A549 (cell line): ENCODE measurements at regions not wholly inside any gene's neighbourhood (a gene's known extent, or its start where the extent isn't known, plus 50 kb on each side); places are given as distances from the start of the nearest gene placed in this dataset.
A peak's percentile ranks its signal among the peaks of the same experiment; 100 is the strongest.

ENCODE experiments used
- ATAC-seq, 2 experiments: fragments of 200-7000 bp in 1 of 2; fragments of >200 bp in 1 of 2; cut with Nextera tagmentation in 1 of 2; cut with Tn5 transposase in 1 of 2; 3 replicates each; pipeline versions ENCODE4 v1.8.0 to v1.9.1; 2018 to 2020; ENCODE audit warnings: mild to moderate bottlenecking in 1 of 2, moderate library complexity in 1 of 2
- CTCF ChIA-PET: fragments of 300-600 bp; sonication (Branson Sonifier 250); formaldehyde crosslinking; extraction: SDS; loops from one replicate; lab custom pipeline; 2021; ENCODE audit warnings: antibody characterized with exemption, inconsistent platforms; lab: Yijun Ruan, JAX
- POLR2A ChIA-PET: fragments of 350-600 bp; formaldehyde crosslinking; extraction: SDS; loops from one replicate; lab custom pipeline; 2021; ENCODE audit warnings: antibody characterized with exemption, inconsistent platforms; lab: Yijun Ruan, JAX
- DNase-seq, 2 experiments: peaks; one replicate each; pipeline versions ENCODE4 v3.0.0 to v3.0.0-alpha.2; 2011 to 2016; ENCODE audit warnings: low read depth in 1 of 2, low spot score in 1 of 2
- FAIRE-seq: peaks from 2 replicates; lab custom pipeline; 2011; peaks lifted over from hg19 to GRCh38; lab: Jason Lieb, UNC
- H3K27ac ChIP-seq, 2 experiments: fragments of >200 bp; sonication (Bioruptor Twin); formaldehyde crosslinking; 3 replicates each; pipeline ENCODE4 v1.5.1; 2016 to 2017
- H3K4me1 ChIP-seq: fragments of >200 bp; sonication (Bioruptor Twin); formaldehyde crosslinking; 3 replicates; pipeline ENCODE4 v1.6.1; 2016
- H3K4me2 ChIP-seq: fragments of >200 bp; sonication (Bioruptor Twin); formaldehyde crosslinking; 3 replicates; pipeline ENCODE4 v1.6.1; 2016
- H3K4me3 ChIP-seq: fragments of >200 bp; sonication (Bioruptor Twin); formaldehyde crosslinking; 3 replicates; pipeline ENCODE4 v1.5.1; 2016
- H3K9me3 ChIP-seq: fragments of >200 bp; sonication (Bioruptor Twin); formaldehyde crosslinking; 3 replicates; pipeline ENCODE4 v1.6.1; 2016
- CEBPB ChIP-seq, 2 experiments: fragments of >200 bp in 1 of 2; sonication (Bioruptor Twin) in 1 of 2; formaldehyde crosslinking in 1 of 2; IDR thresholded peaks; 2 replicates each; pipeline ENCODE4 v1.6.1; 2012 to 2016
- CHD2 ChIP-seq: fragments of 150-350 bp; IDR thresholded peaks from 2 replicates; pipeline ENCODE4 v1.6.1; 2014; ENCODE audit warnings: low read length; ENCODE audit not compliant: partially characterized antibody
- EHF ChIP-seq: fragments of 250-450 bp; sonication (Bioruptor Pico); IDR thresholded peaks from 2 replicates; pipeline ENCODE4 v1.5.0; 2020; ENCODE audit warnings: mild to moderate bottlenecking
- EP300 ChIP-seq, 2 experiments: fragments of >200 bp; sonication (Bioruptor Twin); formaldehyde crosslinking; IDR thresholded peaks; 2 replicates in 1 of 2; 3 replicates in 1 of 2; pipeline ENCODE4 v1.6.1; 2016 to 2017
- ESRRA ChIP-seq: fragments of 150-350 bp; IDR thresholded peaks from 2 replicates; pipeline ENCODE4 v1.6.1; 2014; ENCODE audit warnings: mild to moderate bottlenecking, low read length, borderline replicate concordance
- HEYL ChIP-seq: fragments of 250-450 bp; sonication (Bioruptor Pico); IDR thresholded peaks from 2 replicates; pipeline ENCODE4 v1.8.0; 2021; ENCODE audit warnings: mild to moderate bottlenecking, moderate library complexity
- HOXA7 ChIP-seq: fragments of 250-450 bp; sonication (Bioruptor Pico); IDR thresholded peaks from 2 replicates; pipeline ENCODE4 v1.5.0; 2020; ENCODE audit warnings: mild to moderate bottlenecking, moderate library complexity
- HOXB13 ChIP-seq: fragments of 250-450 bp; sonication (Bioruptor Pico); IDR thresholded peaks from 2 replicates; pipeline ENCODE4 v1.5.0; 2020; ENCODE audit warnings: low read depth, mild to moderate bottlenecking, moderate library complexity
- MYC ChIP-seq: IDR thresholded peaks from 2 replicates; pipeline ENCODE4 v1.6.1; 2012; ENCODE audit warnings: mild to moderate bottlenecking, inconsistent platforms, low read length, improper control_type of control experiment, borderline replicate concordance
- NR3C1 ChIP-seq: fragments of >200 bp; sonication (Bioruptor Twin); formaldehyde crosslinking; IDR thresholded peaks from 3 replicates; pipeline ENCODE4 v1.6.1; 2017
- RNF2 ChIP-seq: fragments of 200-600 bp; sonication (generic); IDR thresholded peaks from 2 replicates; pipeline ENCODE4 v1.6.1; 2016; ENCODE audit warnings: low read depth, mild to moderate bottlenecking, antibody characterized with exemption, moderate library complexity, borderline replicate concordance
- SREBF2 ChIP-seq: fragments of 450-650 bp; IDR thresholded peaks from 2 replicates; pipeline ENCODE4 v1.6.1; 2014; ENCODE audit warnings: mild to moderate bottlenecking, moderate library complexity
- ZNF302 ChIP-seq: fragments of 250-450 bp; sonication (Bioruptor Pico); IDR thresholded peaks from 2 replicates; pipeline ENCODE4 v1.9.0; 2021; ENCODE audit warnings: inconsistent platforms, mild to moderate bottlenecking, moderate library complexity
- WGBS: methylation state at CpG from one replicate; pipeline ENCODE4 v1.1.6; 2017; ENCODE audit errors: missing lambda C conversion rate; 5-methylcytosine and 5-hydroxymethylcytosine counted together
- TF ChIP-seq, protein P1 (sequence below): fragments of >200 bp; sonication (Bioruptor Twin); formaldehyde crosslinking; IDR thresholded peaks from 3 replicates; pipeline ENCODE4 v1.5.1; 2016
- TF ChIP-seq, protein P2 (sequence below): fragments of >200 bp; sonication (Bioruptor Twin); formaldehyde crosslinking; IDR thresholded peaks from 3 replicates; pipeline ENCODE4 v1.6.1; 2016
- TF ChIP-seq, protein P3 (sequence below): fragments of 150-350 bp; IDR thresholded peaks from 2 replicates; pipeline ENCODE4 v1.6.1; 2014; ENCODE audit warnings: low read depth, mild to moderate bottlenecking, low read length
- TF ChIP-seq, protein P4 (sequence below): fragments of 250-450 bp; sonication (Bioruptor Pico); IDR thresholded peaks from 2 replicates; pipeline ENCODE4 v1.5.0; 2020; ENCODE audit warnings: low read depth, mild to moderate bottlenecking, moderate library complexity
- TF ChIP-seq, protein P5 (sequence below): fragments of 200-600 bp; sonication (generic); IDR thresholded peaks from 2 replicates; pipeline ENCODE4 v1.6.1; 2016; ENCODE audit warnings: antibody characterized with exemption, mild to moderate bottlenecking, moderate library complexity

DNA sequence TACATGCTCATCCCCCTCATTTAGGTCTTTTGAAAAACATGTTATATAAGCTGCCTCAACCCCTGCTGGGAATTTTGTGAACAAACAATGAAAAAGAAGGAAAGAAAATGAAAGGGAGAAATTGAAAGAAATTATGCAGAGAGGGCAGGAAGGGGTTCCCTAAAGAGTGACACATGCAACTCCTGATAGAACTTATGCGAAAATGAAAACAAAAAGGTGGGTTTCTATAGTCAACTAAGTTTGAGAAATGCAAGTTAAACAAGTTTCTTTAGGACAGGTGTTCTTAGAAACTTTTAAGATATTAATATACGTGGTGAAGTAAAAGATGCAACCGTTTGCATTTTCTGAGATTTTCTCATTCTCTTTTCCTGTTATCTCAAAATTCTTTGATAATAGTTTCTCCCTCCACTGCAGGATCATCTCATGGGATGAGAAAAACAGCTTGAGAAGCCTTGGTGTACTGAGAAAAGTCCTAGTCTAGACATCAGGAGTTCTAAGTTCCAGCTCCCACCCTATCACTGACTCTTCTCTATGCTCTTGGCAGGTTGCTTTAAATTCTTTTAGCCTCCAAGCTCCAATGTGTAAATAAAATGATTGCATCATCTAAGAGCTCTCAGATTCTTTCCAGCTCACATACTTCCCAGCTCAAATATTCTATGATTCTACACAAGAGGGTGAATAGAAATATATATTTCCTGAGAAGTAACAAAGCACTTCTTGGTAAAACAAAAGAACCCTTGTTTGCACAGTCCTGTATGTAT lies 109.2 kb downstream of the FAM76B start:
- POLR2A ChIA-PET = no interaction called here
- FAIRE-seq = no peak

DNA sequence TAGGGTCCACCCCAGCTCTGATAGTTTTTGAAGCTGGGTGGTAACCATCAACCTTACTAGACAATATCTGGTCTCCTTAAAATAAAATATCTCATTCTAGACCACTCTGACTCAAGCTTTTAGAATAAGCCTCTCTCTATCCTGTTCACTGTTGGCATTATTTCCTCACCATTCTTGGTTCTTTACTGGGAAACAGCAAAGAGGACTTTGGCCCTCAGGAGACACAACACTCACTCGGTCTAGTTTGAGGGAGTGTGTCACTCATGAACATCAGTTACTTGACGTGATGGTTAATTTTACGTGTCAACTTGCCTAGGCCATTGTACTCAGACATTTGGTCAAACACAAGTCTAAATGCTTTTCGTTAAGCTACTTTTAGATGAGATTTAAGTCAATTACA lies 110.6 kb downstream of the FAM76B start:
- H3K9me3 ChIP-seq = no peaks in the 10 kb centered on the region
- no peak overlapping the region for H3K4me3 ChIP-seq
- ChIA-PET POLR2A (no interaction called here), CTCF (no interaction called here)
- peaks cover 15% of the 10 kb centered on the region; the same call in 2 of the 3 replicates for H3K4me1 ChIP-seq
- TF ChIP-seq ESRRA (no peak), HOXB13 (CRISPR knock-in tag) (no peak), CEBPB (IDR thresholded peaks at IDR 0.05) (no peak), CHD2 (no peak), EHF (no peak), NR3C1 (no peak), HEYL (CRISPR knock-in tag) (no peak), HOXA7 (CRISPR knock-in tag) (no peak), EP300 (IDR thresholded peaks at IDR 0.05) (no peak)
- TF ChIP-seq, protein P1, sequence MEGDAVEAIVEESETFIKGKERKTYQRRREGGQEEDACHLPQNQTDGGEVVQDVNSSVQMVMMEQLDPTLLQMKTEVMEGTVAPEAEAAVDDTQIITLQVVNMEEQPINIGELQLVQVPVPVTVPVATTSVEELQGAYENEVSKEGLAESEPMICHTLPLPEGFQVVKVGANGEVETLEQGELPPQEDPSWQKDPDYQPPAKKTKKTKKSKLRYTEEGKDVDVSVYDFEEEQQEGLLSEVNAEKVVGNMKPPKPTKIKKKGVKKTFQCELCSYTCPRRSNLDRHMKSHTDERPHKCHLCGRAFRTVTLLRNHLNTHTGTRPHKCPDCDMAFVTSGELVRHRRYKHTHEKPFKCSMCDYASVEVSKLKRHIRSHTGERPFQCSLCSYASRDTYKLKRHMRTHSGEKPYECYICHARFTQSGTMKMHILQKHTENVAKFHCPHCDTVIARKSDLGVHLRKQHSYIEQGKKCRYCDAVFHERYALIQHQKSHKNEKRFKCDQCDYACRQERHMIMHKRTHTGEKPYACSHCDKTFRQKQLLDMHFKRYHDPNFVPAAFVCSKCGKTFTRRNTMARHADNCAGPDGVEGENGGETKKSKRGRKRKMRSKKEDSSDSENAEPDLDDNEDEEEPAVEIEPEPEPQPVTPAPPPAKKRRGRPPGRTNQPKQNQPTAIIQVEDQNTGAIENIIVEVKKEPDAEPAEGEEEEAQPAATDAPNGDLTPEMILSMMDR = no peak
- TF ChIP-seq, protein P2, sequence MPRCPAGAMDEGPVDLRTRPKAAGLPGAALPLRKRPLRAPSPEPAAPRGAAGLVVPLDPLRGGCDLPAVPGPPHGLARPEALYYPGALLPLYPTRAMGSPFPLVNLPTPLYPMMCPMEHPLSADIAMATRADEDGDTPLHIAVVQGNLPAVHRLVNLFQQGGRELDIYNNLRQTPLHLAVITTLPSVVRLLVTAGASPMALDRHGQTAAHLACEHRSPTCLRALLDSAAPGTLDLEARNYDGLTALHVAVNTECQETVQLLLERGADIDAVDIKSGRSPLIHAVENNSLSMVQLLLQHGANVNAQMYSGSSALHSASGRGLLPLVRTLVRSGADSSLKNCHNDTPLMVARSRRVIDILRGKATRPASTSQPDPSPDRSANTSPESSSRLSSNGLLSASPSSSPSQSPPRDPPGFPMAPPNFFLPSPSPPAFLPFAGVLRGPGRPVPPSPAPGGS = no peak
- TF ChIP-seq, protein P3, sequence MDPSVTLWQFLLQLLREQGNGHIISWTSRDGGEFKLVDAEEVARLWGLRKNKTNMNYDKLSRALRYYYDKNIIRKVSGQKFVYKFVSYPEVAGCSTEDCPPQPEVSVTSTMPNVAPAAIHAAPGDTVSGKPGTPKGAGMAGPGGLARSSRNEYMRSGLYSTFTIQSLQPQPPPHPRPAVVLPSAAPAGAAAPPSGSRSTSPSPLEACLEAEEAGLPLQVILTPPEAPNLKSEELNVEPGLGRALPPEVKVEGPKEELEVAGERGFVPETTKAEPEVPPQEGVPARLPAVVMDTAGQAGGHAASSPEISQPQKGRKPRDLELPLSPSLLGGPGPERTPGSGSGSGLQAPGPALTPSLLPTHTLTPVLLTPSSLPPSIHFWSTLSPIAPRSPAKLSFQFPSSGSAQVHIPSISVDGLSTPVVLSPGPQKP = no peak
- no peak for DNase-seq
- H3K4me2 ChIP-seq = no peak overlapping the region
- FAIRE-seq = no peak
- 65% methylated on average over 4 of the region's 4 CpGs for WGBS
- H3K27ac ChIP-seq = no peak overlapping the region
- no peak for ATAC-seq

More for the DNA sequence above, 109.2 kb downstream of the FAM76B start:
- no peak overlapping the region for H3K4me3 ChIP-seq
- 40% methylated on average over 3 of the region's 3 CpGs for WGBS
- H3K9me3 ChIP-seq = no peaks in the 10 kb centered on the region
- H3K27ac ChIP-seq = peak overlapping the region; percentile 50 to 64; a peak in 3 of 6 replicates
- CTCF ChIA-PET = interaction anchor here (0.6 to 1.2 kb wide), 4 partner anchors 25 to 526 kb away, joined by 3 to 4 read pairs (median 4); no protein-coding TSS in a partner anchor
- H3K4me2 ChIP-seq = peak overlapping the region; percentile 49
- peak; percentile 30 to 50; a peak in 3 of 6 replicates for ATAC-seq
- peaks cover 15% of the 10 kb centered on the region; the same call in 2 of the 3 replicates for H3K4me1 ChIP-seq
- peak in 1 of 2 experiments; percentile 16 for DNase-seq
- TF ChIP-seq CEBPB (IDR thresholded peaks at IDR 0.05) (peak; percentile 73 to 77; a peak in 3 of 4 replicates), SREBF2 (no peak), MYC (no peak)
- TF ChIP-seq, protein P2 = no peak

DNA sequence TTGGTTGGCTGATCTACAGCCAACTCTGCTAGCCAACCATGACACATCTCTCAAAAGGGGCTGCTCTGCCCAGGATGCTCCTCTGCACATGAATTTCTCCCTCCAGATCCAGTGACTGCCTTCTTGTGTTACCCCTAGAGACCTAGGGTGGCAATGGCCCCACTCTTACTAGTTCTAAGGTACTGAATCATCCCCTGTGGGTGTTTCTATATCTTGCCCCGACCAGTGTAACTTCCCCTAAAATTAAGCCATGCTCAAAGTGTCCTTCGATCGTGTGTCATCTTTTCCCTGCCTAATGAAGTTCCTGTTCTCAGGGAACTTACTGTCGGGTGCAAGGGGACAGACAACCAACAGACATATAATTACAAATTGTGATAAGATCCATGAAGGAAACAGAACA lies 113.3 kb downstream of the FAM76B start:
- H3K9me3 ChIP-seq = no peaks in the 10 kb centered on the region
- no peak for DNase-seq
- POLR2A ChIA-PET = no interaction called here
- CTCF ChIA-PET = no interaction called here
- ATAC-seq = no peak
- H3K27ac ChIP-seq = no peak overlapping the region
- no peak overlapping the region for H3K4me3 ChIP-seq
- 77% methylated on average over 4 of the region's 4 CpGs for WGBS
- FAIRE-seq = no peak
- no peak overlapping the region for H3K4me2 ChIP-seq
- peaks cover 15% of the 10 kb centered on the region; the same call in 2 of the 3 replicates for H3K4me1 ChIP-seq
- TF ChIP-seq ZNF302 (no peak), RNF2 (no peak), EHF (no peak)
- TF ChIP-seq, protein P4, sequence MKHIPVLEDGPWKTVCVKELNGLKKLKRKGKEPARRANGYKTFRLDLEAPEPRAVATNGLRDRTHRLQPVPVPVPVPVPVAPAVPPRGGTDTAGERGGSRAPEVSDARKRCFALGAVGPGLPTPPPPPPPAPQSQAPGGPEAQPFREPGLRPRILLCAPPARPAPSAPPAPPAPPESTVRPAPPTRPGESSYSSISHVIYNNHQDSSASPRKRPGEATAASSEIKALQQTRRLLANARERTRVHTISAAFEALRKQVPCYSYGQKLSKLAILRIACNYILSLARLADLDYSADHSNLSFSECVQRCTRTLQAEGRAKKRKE (CRISPR knock-in tag) = no peak
- TF ChIP-seq, protein P5, sequence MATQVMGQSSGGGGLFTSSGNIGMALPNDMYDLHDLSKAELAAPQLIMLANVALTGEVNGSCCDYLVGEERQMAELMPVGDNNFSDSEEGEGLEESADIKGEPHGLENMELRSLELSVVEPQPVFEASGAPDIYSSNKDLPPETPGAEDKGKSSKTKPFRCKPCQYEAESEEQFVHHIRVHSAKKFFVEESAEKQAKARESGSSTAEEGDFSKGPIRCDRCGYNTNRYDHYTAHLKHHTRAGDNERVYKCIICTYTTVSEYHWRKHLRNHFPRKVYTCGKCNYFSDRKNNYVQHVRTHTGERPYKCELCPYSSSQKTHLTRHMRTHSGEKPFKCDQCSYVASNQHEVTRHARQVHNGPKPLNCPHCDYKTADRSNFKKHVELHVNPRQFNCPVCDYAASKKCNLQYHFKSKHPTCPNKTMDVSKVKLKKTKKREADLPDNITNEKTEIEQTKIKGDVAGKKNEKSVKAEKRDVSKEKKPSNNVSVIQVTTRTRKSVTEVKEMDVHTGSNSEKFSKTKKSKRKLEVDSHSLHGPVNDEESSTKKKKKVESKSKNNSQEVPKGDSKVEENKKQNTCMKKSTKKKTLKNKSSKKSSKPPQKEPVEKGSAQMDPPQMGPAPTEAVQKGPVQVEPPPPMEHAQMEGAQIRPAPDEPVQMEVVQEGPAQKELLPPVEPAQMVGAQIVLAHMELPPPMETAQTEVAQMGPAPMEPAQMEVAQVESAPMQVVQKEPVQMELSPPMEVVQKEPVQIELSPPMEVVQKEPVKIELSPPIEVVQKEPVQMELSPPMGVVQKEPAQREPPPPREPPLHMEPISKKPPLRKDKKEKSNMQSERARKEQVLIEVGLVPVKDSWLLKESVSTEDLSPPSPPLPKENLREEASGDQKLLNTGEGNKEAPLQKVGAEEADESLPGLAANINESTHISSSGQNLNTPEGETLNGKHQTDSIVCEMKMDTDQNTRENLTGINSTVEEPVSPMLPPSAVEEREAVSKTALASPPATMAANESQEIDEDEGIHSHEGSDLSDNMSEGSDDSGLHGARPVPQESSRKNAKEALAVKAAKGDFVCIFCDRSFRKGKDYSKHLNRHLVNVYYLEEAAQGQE = no peak
- TF ChIP-seq, protein P2 = no peak
